H1 (cell line): ENCODE measurements at regions not wholly inside any gene's neighbourhood (a gene's known extent, or its start where the extent isn't known, plus 50 kb on each side); places are given as distances from the start of the nearest gene placed in this dataset.

Experiments
- CHD1 ChIP-seq: IDR thresholded peaks from 2 replicates; pipeline ENCODE4 v1.6.1; 2012; ENCODE audit warnings: low read depth, low read length, improper control_type of control experiment
- CHD7 ChIP-seq: fragments of 300-600 bp; sonication (generic); IDR thresholded peaks from 2 replicates; pipeline ENCODE4 v1.7.1; 2012; ENCODE audit warnings: low read length, moderate library complexity, mild to moderate bottlenecking, inconsistent platforms; ENCODE audit not compliant: insufficient replicate concordance
- POLR2A ChIP-seq, 2 experiments: IDR thresholded peaks; 1 replicate in 1 of 2; 2 replicates in 1 of 2; pipeline ENCODE4 v1.6.1; 2011; ENCODE audit warnings: low read depth in 2 of 2, low read length in 2 of 2, mild to moderate bottlenecking in 2 of 2; ENCODE audit errors: control extremely low read depth in 1 of 2
- RNF2 ChIP-seq: fragments of 200-900, 300-1000 bp; sonication (generic); IDR thresholded peaks from 2 replicates; pipeline ENCODE4 v1.7.1; 2016; ENCODE audit warnings: borderline replicate concordance, low read depth, mild to moderate bottlenecking, antibody characterized with exemption, low read length; ENCODE audit not compliant: poor library complexity, severe bottlenecking; ENCODE audit errors: missing control alignments

- TF ChIP-seq CHD7: no peak
- TF ChIP-seq CHD1: no peak
- TF ChIP-seq RNF2: no peak
- no peak for TF ChIP-seq POLR2A (IDR thresholded peaks at IDR 0.05; ENCODE audit: control extremely low read depth in 1 of 2, low read depth in 2 of 2, low read length in 2 of 2)
- TF ChIP-seq, all 59 proteins: peak for 0
Measured at GRCh38 chr4:57370691-57371090, 260.5 kb upstream of the IGFBP7 start (continued).
